CD4-positive, alpha-beta T cell treated with Interleukin-21 for 1 hour (primary cell): ENCODE measurements at regions not wholly inside any gene's neighbourhood (a gene's known extent, or its start where the extent isn't known, plus 50 kb on each side); places are given as distances from the start of the nearest gene placed in this dataset.

Source experiments
- DNase-seq: peaks from one replicate; pipeline ENCODE4 v3.0.0-alpha.2; 2020

- no peak for DNase-seq
Observed at GRCh38 chr7:67426654-67427053, 430.0 kb downstream of the TYW1 start.

DNA sequence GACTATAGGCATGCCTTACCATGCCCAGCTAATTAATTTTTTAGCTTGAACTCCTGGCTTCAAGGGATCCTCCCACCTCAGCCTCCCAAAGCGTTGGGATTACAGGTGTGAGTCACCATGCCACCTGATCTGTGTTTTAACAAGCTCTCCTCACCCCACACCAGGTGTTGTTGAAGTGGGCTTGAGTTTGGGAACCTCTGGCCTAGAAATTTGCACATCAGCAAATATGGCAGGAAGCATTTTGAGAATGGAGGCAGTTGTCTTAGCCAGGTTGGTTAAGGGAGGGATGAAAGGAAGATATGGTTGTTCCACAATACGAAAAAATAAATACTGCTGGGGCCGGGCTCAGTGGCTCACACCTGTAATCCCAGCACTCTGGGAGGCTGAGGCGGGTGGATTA lies 433.1 kb downstream of the TYW1 start:
- no peak for DNase-seq

DNA sequence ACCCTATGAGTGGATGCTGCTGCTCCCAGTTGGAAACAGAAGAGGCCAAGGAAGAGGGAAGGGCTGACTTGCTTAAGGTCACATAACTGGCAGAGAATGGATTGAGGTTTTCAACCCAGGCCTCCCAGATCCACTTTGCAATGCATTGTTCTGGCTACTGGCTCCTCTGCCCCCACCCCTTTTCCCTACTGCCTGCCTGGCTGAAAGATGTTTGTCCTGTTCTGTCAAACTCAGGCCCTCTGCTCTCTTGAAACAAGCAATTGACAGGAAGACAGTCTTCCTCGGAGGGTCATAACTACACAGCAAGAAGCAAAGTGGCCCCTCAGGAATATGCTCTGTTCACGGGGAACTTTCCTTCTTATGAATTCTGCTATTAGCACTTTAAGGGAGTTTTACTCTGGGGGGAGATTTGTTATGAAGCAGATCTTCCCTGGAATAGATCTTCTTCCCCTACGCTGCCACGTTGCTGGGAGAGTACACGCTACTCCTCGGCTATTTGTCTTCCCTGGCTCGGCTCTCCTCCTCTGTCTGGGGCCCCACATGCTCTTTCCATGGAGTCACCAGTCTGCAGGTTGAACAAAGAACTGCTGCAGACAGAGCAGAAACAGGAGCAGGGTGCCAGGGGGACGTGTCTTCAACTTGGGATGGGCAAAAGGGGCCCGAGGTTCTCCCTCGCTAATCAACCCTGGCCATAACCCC lies 436.1 kb downstream of the TYW1 start:
- DNase-seq: no peak

- no peak for DNase-seq
Observed at GRCh38 chr7:67435894-67436535, 439.4 kb downstream of the TYW1 start.

- DNase-seq: no peak
Observed at GRCh38 chr7:67438198-67438882, 441.7 kb downstream of the TYW1 start.

GRCh38 chr7:67438913-67439505 lies 442.4 kb downstream of the TYW1 start:
- no peak for DNase-seq

- no peak for DNase-seq
Observed at GRCh38 chr7:67440321-67440720, 443.7 kb downstream of the TYW1 start.

DNA sequence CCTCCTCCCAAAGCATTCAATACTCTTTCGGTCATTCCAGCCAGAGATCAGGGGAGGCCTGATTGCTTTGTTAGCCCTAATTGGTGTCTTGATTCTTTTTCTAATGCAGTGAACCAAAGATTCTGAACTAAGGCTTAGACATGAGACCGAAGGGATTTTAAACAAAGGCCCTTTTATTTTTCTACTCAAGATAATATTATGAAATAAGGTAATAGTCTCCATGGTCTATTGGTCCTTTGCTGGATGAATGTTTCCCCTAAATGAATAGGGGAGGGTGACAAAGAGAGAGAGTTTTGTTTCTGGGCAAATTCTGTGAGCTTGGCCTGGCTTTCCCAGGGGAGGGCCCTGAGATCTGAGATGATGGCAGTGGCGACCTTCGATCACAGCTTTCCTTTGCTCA lies 449.1 kb downstream of the TYW1 start:
- no peak for DNase-seq

GRCh38 chr7:67447297-67447696 lies 450.7 kb downstream of the TYW1 start:
- DNase-seq: no peak

- DNase-seq: no peak
Observed at GRCh38 chr7:67448271-67448670, 451.6 kb downstream of the TYW1 start.

- no peak for DNase-seq
Observed at GRCh38 chr7:67450171-67450570, 453.5 kb downstream of the TYW1 start.

- no peak for DNase-seq
Observed at GRCh38 chr7:67451306-67451705, 454.7 kb downstream of the TYW1 start.

DNA sequence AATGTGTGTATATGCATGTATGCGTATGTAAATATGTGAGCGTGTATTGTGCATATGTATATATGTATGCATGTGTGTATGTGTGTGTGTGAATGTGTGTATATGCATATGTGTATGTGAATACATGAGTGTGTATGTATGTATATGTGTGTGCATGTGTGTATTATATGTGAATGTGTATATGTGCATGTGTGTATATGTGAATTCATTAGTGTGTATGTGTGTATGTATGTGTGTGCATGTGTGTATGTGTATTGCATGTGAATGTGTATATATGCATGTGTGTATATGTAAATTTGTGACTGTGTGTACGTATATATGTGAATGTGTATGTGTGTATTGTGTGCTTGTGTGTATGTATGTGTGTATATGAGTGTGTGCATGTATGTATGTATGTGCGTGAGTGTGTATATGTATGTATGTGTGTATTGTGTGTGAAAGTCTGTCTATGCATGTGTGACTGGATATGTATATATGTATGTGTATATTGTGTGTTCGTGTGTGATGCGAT lies 455.9 kb downstream of the TYW1 start:
- no peak for DNase-seq

GRCh38 chr7:67453580-67454380 lies 457.1 kb downstream of the TYW1 start:
- no peak for DNase-seq

DNA sequence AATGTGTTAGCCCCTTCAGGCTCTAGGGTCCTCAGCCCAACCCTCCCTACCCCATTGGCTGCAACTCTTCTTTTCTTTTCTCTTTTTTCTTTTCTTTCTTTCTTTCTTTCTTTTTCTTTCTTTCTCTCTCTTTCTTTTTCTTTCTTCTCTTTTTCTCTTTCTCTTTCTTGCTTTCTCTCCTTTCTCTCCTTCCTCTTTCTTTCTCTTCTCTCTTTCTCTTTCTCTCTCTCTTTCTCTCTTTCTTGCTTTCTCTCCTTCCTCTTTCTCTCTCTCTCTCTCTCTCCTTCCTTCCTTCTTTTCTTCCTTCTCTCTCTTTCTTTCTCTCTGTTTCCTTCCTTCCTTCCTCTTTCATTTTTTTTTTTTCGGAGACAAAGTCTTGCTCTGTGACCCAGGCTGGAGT lies 458.9 kb downstream of the TYW1 start:
- no peak for DNase-seq

DNA sequence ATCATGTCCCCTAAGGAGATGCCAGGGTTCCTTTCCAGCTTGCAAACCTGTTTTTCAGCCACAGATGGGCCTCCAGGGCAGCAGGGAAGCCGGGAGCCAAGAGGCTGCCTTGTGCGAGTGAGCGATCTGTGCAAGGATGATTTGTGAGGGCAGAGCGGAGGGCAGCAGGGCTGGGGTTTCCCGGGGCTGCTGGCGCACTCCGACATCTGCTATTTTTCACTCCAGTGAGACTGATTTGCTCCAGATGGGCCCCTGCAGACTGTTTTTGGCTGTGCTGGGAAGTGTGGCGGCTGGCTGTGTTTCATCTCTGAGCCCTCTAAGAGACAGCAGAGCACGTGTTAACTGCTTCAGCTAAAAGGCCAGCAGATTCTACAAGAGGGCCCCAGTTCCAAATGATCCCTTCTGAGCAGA lies 466.2 kb downstream of the TYW1 start:
- no peak for DNase-seq

DNA sequence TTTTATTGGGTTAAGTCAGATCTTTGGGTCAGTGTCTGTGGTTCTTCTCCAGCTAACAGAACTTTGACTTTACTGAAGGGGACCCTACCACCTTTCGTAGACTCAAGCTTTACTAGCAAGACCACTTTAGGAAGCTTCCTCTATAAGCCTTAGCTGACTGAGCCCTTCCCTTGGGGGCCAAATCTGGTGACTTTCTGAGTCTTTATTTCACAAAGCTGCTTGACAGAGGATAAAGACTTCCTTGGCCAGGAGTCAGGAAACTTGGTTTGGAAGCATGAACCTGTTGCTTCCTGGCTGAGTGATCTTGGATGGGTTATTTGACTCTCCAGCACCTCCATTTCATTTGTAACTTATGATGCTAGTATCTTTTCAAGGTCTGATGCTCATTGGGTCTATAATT lies 466.7 kb downstream of the TYW1 start:
- no peak for DNase-seq

GRCh38 chr7:67463983-67464382 lies 467.4 kb downstream of the TYW1 start:
- no peak for DNase-seq

DNA sequence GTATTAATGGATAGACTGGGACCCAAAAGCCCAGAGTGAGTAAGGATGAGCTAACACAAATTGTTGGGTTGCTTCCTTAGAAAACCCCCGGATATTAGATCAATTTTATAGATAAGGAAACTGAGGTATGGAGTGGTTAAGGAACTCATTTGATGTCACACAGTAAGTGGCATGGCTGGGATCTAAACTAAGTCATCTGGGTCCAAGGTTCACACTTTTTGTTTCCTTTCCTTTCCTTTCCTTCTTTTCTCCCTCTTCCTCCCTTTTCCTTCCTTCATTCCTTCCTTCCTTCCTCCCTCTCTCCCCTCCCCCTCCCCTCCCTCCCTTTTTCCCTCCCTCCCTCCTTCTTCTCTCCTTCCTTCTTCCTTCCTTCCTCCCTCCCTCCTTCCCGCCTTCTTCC lies 469.5 kb downstream of the TYW1 start:
- no peak for DNase-seq

DNA sequence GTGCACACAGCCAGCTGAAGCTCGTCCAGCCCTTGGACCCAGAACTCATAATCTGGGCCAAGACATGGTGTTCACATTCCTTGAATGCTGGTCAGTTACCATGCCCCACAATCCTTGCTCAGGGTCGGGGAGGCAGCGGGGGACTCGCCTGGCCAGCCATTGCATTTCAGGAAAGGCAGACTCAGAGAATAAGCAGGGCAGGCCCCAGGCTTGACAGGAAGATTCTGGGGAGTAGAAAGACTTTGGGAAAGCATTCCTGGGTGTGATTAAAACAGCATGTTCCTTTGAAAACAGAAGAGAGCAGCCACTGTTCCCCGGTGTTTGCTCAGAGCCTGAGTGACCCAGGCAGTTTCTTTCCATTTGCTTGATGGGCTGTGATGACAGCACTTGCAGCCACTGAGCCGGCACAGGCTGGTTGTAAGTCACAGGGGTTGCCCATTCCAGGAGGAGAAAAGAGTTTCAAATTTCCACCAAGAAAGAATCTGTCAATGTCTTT lies 473.7 kb downstream of the TYW1 start:
- no peak for DNase-seq

DNA sequence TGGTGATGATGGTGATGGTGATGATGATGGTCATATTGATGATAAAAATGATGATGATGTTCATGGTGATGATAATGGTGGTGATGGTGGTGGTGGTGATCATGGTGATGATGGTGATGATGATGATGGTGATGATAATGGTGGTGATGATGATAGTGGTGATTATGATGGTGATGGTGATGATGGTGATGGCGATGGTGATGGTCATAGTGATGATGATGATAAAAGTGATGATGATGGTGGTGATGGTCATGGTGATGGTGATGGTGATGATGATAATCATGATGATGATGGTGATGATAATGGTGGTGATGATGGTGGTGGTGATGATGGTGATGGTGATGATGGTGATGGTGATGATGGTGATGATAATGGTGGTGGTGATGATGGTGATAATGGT lies 478.7 kb downstream of the TYW1 start:
- DNase-seq: no peak

- DNase-seq: no peak
Observed at GRCh38 chr7:67478066-67478465, 481.4 kb downstream of the TYW1 start.
